BJ (cell line): ENCODE measurements at regions not wholly inside any gene's neighbourhood (a gene's known extent, or its start where the extent isn't known, plus 50 kb on each side); places are given as distances from the start of the nearest gene placed in this dataset.
A peak's percentile ranks its signal among the peaks of the same experiment; 100 is the strongest.

ENCODE experiments used
- CTCF ChIA-PET: fragments of 350-600 bp; formaldehyde crosslinking; extraction: SDS; loops from one replicate; lab custom pipeline; 2021; ENCODE audit warnings: antibody characterized with exemption, inconsistent platforms; lab: Yijun Ruan, JAX
- POLR2A ChIA-PET: fragments of 300-600 bp; sonication (Branson Sonifier 250); formaldehyde crosslinking; extraction: SDS; loops from one replicate; lab custom pipeline; 2021; ENCODE audit warnings: antibody characterized with exemption; lab: Charles Lee
- DNase-seq: peaks from one replicate; pipeline ENCODE4 v3.0.0-alpha.2; 2011; ENCODE audit warnings: low read depth
- H3K27me3 ChIP-seq: 2 replicates; pipeline ENCODE4 v1.6.0; 2011; ENCODE audit warnings: low read length; ENCODE audit not compliant: control insufficient read depth, insufficient read depth
- H3K36me3 ChIP-seq: 2 replicates; pipeline ENCODE4 v1.5.1; 2011; ENCODE audit warnings: low read length; ENCODE audit not compliant: control insufficient read depth, insufficient read depth
- H3K4me3 ChIP-seq: 2 replicates; pipeline ENCODE4 v1.5.1; 2011; ENCODE audit warnings: low read depth, mild to moderate bottlenecking, control low read depth, low read length
- CTCF ChIP-seq: IDR thresholded peaks from 2 replicates; pipeline ENCODE4 v1.5.1; 2011; ENCODE audit warnings: low read depth, mild to moderate bottlenecking, control low read depth, inconsistent platforms, low read length, moderate library complexity; ENCODE audit not compliant: insufficient read depth

GRCh38 chr6:40860443-40860842, 178.6 kb downstream of the UNC5CL start:
- no peak overlapping the region for H3K4me3 ChIP-seq
- DNase-seq, result no peak
- no peaks in the 10 kb centered on the region for H3K27me3 ChIP-seq
- TF ChIP-seq CTCF, result no peak
- ChIA-PET POLR2A (no interaction called here), CTCF (interaction anchor here (0.9 kb wide), 1 partner anchor 14 kb away, joined by 3 read pairs; no protein-coding TSS in a partner anchor)
- H3K36me3 ChIP-seq, result no peaks in the 10 kb centered on the region

- ChIA-PET POLR2A (no interaction called here), CTCF (no interaction called here)
- no peak for TF ChIP-seq CTCF
- Histone ChIP-seq H3K27me3 (no peaks in the 10 kb centered on the region), H3K36me3 (no peaks in the 10 kb centered on the region), H3K4me3 (no peak overlapping the region)
- DNase-seq, result no peak
These were observed 182.8 kb downstream of the UNC5CL start for GRCh38 chr6:40856271-40856670.

GRCh38 chr6:40855168-40855880, 183.7 kb downstream of the UNC5CL start:
- TF ChIP-seq CTCF, result no peak
- Histone ChIP-seq H3K27me3 (no peaks in the 10 kb centered on the region), H3K36me3 (no peaks in the 10 kb centered on the region), H3K4me3 (no peak overlapping the region)
- CTCF ChIA-PET, result interaction anchor here (1.1 to 1.2 kb wide), 2 partner anchors 10 to 12 kb away, joined by 3 to 6 read pairs; no protein-coding TSS in a partner anchor
- no peak for DNase-seq
- POLR2A ChIA-PET, result no interaction called here

- DNase-seq, result no peak
- ChIA-PET CTCF (interaction anchor here (1.1 to 1.2 kb wide), 3 partner anchors 9 to 41 kb away, joined by 3 to 6 read pairs (median 3); no protein-coding TSS in a partner anchor), POLR2A (no interaction called here)
- Histone ChIP-seq H3K27me3 (no peaks in the 10 kb centered on the region), H3K36me3 (no peaks in the 10 kb centered on the region), H3K4me3 (no peak overlapping the region)
- TF ChIP-seq CTCF, result no peak
These were observed 184.4 kb downstream of the UNC5CL start for GRCh38 chr6:40854592-40854991.

GRCh38 chr6:40852779-40853373, 186.1 kb downstream of the UNC5CL start:
- no peak overlapping the region for H3K4me3 ChIP-seq
- no peaks in the 10 kb centered on the region for H3K36me3 ChIP-seq
- no peak for DNase-seq
- POLR2A ChIA-PET, result no interaction called here
- no peaks in the 10 kb centered on the region for H3K27me3 ChIP-seq
- CTCF ChIA-PET, result interaction anchor here (1.1 to 1.5 kb wide), 2 partner anchors 17 to 30 kb away, joined by 3 to 4 read pairs; no protein-coding TSS in a partner anchor
- peak; percentile 54 for TF ChIP-seq CTCF
